GM19372 (cell line): ENCODE measurements at regions not wholly inside any gene's neighbourhood (a gene's known extent, or its start where the extent isn't known, plus 50 kb on each side); places are given as distances from the start of the nearest gene placed in this dataset.
"Not testable (repeated sequence)": the region's sequence is repeated elsewhere in the genome, so short reads cannot be mapped to it uniquely, and the experiment has no call there.

Experiments used
- ATAC-seq: cut with Tn5 transposase; IDR thresholded peaks from one replicate; pipeline ENCODE4 v1.9.1; 2021; ENCODE audit warnings: mild to moderate bottlenecking, low read depth, moderate library complexity; ENCODE audit not compliant: unreplicated experiment

DNA sequence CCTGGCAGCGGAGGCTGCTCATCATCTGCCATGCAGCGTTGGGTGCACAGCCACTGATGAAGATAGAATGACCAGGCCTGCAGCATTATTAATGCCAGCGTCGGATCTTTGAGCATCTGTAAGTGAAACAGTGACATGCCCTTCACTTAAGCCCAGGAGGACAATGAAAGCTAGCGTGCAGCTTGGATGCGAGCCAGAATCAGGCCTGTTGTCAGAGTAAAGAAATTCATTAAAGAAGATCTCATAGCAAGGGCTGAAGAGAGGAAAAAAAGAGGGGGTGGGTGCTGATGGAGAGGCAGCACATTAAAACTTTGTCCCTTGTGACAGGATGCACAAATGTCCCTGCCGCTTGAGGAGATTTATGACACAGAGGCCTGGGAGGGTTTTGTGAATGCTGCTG, 186.1 kb upstream of the MAST4 start:
- no peak for ATAC-seq

DNA sequence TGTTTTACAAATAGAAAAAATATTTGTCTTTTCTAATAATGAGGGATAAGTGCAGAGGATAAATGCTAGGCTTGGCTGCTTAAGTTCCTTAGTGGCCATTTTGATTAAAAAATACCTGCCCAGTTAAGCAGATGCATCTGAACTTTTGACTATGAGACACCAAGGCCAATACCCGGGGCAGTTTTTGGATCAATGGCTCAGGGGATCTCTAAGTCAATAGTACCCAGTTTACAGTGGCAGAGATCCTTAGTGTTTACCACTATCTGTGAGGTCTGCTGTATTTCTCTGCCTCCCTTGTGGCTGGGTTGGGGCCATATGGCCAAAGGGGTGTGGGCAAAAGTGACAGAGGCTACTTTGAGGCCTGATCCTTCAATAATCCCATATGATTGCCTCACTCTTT, 184.5 kb upstream of the MAST4 start:
- ATAC-seq: no peak

DNA sequence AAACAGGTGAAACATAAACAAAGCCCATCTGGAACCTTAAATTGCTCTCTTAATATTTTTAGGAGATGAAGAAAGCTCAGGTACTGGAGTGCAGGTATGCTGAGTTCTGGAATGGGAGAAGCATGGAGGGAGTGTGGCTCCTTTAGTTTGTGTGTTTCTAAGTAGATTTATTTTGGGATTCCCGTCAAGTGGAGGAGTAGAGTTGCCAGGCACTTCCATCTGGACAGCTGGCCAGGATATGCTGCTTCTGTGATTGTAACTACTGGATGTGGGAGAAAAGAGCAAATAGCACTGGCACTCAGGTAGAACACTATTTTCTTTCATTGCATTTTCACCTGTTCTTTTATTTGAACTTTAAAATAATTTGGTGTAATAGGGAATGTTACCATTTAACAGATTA, 182.3 kb upstream of the MAST4 start:
- no peak for ATAC-seq

DNA sequence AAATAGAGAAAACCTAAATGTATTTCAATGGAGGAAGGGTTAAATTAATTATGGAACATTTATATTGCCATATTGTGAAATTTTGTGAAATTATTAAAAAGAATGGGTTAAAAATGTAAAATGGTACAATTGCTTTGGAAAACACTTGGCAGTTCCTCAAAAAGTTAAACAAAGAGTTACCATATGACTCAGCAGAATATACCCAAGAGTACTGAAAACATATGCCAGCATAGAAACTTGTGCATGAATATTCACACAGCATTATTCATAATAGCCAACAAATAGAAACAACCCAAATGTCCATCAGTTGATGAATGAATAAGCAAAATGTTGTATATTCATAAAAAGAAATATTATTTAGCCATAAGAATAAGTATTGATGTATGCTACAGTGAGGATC, 181.0 kb upstream of the MAST4 start:
- no peak for ATAC-seq

DNA sequence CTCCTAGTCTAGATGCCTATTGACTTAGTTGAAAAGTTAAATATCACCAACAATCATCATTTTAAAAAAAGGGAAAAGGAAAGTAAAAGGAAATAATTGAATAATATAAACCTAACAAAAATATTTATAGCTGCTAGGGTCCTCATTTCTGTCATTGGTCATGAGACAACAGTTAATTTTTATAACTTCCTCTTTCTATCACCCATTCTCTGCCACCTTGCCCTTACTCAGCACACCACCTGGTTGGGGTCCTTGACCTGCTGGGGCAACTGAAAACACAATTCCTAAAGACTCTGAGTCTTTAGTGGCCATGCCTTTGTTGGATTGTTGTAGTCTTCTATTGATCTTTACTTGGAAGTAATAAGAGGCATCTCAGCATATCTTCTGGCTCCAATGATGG, 179.5 kb upstream of the MAST4 start:
- ATAC-seq: no peak

DNA sequence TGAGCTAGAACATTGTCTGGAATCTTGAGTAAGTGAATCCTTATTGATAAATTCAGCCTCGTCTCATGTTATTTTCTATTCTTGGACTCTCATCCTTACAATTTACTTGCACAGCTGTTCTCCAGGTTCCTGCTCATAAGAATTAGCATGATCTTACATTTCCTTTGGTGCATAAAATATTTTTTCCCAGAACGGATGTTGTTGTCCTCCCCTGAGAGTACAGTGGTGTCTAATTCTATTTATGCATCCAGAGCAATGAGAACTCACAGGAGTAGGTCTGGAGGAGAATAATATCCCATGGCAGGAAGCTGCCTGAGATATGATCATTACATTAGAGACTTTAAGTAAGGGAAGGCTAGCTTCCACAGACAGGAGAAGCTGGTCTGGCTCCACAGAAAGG, 178.4 kb upstream of the MAST4 start:
- no peak for ATAC-seq

DNA sequence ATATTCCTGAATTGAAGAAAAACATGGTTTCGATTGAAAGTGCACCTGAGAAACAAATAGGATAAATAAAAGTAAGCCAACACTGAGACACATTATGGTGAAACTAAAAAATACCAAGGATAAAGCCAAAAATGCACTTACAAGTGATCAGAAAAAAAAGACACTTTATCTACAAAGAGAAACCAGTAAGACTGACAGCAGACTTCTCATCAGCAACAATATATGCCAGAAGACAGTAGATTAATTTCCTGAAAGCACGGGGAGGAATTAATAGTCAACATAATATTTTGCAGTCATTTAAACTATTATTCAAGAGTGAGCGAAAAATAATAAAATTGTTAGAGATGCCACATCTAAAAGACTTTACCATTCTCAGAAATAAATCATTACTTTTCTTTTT, 172.7 kb upstream of the MAST4 start:
- ATAC-seq: no peak

DNA sequence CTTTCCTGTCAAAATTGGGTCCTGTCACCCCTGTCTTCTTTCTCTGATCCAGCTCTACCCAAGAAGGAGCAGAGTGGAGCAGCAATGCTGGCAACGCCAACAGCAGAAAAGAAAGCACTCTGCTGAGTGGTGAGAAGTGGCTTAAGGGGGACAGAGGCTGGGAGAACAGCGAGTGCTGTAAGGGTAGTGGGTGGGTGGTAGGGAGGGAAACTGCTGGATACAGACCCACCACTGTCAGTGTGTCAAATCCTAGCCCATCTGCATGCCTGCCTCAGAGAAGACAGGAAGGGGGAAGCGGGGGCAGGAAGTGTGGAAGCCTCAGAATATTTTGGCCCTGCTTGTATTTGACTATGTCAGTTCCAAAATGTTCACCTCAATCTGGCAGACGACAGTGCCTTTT, 170.4 kb upstream of the MAST4 start:
- no peak for ATAC-seq

DNA sequence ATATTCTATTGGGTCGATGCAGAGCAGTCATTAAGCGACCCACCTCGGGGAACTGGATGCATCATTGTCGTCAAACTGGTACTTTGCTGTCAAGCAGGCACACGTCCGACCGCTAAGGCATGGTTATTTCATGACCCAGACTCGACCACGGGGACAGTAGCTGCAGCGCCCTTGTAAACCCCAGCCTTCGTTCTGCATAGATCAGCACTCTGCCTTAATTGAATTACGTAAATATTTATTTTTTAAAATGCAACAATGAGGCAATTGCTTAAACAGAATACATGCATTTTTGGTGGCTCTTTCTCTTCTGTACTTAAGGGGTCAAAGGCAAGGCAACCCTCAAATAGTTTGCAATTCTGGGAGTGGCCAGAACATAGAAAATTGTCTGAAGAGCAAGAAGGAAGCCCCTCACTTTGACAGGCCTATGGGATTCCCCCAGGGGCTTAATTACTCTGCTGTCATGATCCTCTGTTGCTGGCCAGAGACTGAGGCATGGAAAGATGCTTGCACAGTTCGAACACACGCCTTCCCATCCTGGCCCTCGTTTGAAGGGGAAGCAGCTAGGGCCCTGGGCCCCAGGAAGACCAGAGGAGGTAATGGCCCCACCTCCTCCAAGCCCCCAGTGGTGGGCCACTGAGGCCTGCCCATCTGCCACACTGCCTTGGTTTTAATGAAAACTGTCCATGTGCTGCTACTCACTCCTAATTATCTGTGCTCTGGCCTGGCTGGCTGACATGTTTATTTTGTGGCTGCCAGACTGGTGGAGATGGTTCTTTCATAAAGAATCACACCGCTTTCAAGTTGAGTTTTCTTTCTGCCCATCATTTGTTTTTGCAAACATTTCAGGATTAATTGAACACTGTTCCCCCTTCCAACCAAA, 169.7 kb upstream of the MAST4 start:
- no peak for ATAC-seq

DNA sequence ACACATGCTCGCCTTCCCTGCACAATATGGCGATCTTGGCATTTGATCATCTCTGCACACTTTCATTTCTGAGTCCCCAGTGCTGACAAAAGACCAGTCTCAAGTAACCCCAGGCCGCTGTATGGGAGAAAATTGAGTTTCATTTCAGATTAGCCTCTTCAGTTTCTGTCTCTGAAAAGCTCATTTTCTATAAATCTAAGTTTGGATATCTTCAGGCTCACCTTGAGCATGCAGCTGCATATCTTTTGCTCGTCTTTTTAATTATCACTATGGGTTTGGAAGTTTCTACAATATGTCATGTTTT, 169.1 kb upstream of the MAST4 start:
- no peak for ATAC-seq

DNA sequence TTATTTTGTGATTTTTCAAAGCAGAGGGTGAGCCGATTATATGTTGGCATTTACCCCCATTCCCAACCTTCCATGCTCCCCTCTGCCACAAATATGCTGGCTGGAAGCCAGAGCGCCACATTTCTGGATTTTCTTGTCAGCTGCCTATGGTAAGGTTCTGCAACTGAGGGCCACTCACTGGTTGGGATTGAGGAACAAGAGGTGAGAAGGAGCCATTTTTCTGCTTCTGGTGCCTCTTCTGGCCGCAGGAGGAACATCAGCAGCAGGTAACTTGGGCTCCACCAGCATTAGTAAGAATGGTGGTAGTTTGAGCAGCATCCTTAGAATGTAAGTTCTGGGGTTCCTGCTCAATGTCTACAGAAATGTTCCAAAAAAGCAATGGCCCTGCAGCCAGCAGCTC, 159.5 kb upstream of the MAST4 start:
- no peak for ATAC-seq

DNA sequence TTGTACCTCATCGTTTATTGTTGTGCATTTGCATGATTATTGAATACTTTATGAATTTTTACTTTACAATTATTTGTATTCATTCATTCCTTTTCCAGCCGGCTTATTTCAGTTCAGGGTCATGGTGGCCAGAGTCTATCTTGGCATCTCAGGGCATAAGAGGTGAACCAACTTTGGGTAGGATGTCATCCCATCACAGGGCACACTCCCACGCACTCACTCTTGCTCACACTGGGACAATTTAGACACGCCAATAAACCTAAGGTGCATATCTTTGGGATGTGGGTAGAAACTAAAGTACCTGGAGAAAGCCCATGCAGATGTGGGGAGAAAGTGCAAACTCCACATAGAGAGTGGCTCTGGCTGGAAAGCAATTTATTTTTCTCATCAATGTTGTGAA, 158.1 kb upstream of the MAST4 start:
- ATAC-seq: no peak

DNA sequence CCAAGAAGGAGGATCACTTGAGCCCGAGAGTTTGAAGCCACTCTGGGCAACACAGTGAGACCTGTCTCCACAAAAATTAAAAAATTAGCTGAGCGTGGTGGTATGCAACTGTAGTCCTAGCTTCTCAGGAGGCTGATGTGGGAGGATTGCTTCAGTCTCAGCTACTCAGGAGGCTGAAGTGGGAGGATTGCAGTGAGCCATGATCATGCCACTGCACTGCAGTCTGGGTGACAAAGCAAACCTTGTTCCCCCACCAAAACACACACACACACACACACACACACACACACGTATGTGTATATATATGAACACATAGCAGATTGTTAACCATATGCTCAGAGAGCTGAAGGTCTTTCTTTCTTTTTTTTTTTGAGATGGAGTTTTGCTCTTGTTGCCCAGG, 157.5 kb upstream of the MAST4 start:
- ATAC-seq: no peak

DNA sequence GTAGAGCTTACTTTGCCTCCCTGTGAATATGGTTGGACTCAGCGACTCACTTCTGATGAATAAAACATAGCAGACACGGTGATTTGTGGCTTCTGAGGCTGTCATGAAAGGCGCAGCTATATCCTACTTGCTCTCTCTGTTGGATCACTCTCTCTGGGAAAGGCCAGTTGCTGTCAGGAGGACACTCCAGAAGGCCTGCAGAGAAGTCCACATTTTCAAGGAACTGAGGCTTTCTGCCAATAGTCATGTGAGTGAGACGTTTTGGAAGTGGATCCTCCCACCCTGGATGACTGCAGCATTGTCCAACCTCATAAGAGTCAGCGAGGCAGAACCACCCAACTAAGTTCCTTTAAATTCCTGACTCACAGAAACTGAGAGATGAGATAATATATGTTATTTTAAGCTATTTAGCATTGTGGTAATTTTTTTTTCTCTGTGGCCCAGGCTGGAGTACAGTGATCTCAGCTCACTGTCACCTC, 156.0 kb upstream of the MAST4 start:
- no peak for ATAC-seq

DNA sequence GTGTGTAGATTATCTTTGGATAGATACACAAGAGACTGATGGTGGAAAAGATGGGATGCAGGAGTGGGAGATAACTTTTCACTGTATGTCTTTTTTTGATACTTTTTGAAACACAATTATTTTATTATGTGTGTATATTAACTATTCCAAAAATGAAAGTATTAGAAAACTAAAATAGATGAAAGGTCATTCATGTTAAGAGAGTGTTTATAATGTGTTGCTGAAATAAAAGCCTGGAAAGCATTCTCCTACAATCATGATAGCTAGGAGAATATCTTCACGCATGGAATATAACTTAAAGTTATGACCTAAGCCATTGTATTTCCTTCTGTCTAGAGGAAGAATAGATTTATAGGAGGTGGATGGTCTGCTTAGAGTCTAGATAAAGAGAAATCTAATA, 154.8 kb upstream of the MAST4 start:
- ATAC-seq: no peak

DNA sequence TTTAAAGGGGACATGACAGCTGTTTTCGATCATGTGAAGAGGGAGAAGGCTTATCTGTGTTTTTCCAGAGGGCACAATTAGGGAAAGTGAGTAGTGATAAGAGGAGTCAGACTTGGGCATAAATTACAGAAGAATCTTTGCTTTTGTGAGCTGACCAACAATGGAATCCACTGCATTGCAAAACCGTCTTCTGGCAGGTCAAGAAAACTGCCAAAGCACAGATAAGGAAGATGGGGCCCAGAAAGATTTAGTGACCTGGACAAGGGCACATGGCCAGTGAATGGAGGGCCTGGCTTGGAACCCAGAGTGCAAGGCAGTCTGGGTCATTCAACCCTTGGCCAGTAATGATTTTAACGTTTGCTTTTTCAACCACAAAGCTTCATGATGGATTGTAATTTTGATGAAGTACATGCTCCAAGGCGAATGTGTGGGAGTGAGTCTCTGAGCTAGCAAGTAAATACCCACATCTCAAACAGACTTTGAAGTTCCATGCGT, 153.2 kb upstream of the MAST4 start:
- ATAC-seq: no peak

DNA sequence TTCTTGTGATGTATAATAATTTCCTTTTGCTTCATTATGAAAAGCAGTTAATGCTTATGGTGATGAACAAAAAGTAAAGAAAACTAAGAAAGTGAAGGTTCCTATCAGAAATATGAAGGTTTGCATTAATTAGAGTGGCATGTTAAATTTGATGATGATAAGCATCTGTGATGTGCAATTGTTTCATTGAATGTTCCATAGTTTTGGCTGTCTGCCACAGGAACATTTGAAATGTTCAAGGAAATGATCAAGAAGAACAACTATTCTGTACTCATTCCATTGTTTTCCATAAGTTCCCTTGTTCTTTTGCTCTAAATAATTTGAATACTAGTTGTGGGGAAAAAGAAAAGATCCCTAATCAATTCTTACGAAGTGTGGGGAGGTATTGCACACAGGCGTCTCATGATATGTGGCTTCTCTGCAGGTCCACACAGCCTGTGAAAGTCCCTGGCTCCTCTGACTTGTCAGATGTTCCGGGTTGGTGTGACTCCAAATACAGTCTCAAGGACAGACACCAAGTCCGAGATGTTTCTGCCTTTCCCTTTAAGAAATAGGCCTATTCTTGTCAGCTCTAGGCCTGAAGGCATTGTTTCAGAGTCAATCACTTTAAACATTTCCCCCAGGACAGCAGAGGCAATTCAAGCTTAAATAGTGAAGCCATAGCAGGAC, 152.6 kb upstream of the MAST4 start:
- ATAC-seq: no peak

DNA sequence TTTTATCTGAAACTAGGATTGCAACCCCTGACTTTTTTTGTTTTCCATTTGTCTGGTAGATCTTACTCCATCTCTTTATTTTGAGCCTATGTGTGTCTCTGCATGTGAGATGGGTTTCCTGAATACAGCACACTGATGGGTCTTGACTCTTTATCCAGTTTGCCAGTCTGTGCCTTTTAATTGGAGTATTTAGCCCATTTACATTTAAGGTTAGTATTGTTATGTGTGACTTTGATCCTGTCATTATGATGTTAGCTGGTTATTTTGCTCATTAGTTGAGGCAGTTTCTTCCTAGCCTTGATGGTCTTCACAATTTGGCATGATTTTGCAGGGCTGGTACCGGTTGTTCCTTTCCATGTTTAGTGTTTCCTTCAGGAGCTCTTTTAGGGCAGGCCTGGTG, 148.1 kb upstream of the MAST4 start:
- not testable (repeated sequence) for ATAC-seq

DNA sequence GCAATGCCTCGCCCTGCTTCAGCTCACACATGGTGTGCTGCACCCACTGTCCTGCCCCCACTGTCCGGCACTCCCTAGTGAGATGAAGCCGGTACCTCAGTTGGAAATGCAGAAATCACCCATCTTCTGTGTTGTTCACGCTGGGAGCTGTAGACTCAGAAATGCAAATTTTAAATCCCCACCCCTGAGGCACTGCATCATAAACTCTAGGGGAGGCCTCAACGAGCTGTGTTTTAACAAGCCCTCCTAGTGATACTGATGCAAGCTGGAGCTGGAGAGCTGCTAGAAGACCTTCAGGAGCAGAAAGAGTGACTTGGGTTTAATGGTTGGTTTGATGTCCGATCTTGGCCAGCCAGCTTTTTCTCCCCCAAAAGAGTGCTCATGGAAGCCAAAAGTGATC, 146.0 kb upstream of the MAST4 start:
- ATAC-seq: no peak

DNA sequence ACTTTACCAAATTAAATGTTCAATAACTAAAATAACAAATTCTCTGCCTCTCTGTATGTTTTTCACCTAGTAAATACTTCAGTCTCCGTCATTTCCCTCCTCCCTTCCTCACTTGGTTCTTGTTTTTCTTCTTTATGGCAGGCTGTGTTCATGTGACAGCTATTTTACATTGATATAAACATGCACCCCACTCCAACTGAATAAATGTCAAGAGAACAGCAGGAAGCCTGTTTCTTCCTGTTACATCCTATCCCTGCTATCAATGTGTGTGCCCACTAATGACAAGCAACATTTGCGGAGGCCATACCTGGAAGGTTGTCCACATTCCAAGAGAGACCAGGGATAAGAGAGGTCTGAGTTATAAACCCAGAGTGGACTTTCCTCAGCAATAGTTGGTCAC, 145.2 kb upstream of the MAST4 start:
- ATAC-seq: no peak

DNA sequence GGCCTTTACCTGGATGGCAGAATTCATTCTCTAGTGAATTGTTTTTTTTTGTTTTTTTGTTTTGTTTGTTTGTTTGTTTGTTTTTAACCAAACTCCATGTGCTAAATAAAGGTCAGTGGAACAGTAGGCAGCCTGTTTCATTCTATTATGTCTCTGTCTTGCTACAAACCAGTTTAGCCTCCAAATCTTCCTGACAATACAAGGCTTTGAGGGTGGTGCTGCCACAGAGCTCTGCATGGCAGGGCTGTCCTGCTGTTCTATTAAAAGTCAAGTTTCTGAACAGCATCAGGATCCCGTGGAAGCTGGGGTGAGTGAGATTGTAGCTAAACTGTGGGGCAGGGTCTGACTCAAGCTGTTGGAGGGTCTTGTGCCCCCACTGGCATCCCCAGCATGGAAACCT, 144.1 kb upstream of the MAST4 start:
- no peak for ATAC-seq
